ENCODE measurements at regions not wholly inside any gene's neighbourhood (a gene's known extent, or its start where the extent isn't known, plus 50 kb on each side); places are given as distances from the start of the nearest gene placed in this dataset.
A peak's percentile ranks its signal among the peaks of the same experiment; 100 is the strongest.

GRCh38 chr5:163885117-163885516, 379.7 kb downstream of the MAT2B start:
- TF ChIP-seq, protein P1, sequence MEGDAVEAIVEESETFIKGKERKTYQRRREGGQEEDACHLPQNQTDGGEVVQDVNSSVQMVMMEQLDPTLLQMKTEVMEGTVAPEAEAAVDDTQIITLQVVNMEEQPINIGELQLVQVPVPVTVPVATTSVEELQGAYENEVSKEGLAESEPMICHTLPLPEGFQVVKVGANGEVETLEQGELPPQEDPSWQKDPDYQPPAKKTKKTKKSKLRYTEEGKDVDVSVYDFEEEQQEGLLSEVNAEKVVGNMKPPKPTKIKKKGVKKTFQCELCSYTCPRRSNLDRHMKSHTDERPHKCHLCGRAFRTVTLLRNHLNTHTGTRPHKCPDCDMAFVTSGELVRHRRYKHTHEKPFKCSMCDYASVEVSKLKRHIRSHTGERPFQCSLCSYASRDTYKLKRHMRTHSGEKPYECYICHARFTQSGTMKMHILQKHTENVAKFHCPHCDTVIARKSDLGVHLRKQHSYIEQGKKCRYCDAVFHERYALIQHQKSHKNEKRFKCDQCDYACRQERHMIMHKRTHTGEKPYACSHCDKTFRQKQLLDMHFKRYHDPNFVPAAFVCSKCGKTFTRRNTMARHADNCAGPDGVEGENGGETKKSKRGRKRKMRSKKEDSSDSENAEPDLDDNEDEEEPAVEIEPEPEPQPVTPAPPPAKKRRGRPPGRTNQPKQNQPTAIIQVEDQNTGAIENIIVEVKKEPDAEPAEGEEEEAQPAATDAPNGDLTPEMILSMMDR (IDR thresholded peaks at IDR 0.05; ENCODE audit: low read depth, low read length, missing control alignments) = no peak
- DNase-seq (ENCODE audit: extremely low read depth, low read depth) = no peak

GRCh38 chr5:163887854-163888253, 382.4 kb downstream of the MAT2B start:
- DNase-seq (ENCODE audit: extremely low read depth, low read depth) = no peak
- no peak overlapping the region for H3K4me3 ChIP-seq (replicated peaks; ENCODE audit: low read depth, low read length)

More at GRCh38 chr5:163885117-163885516, 379.7 kb downstream of the MAT2B start:
- H3K4me3 ChIP-seq (replicated peaks; ENCODE audit: low read depth, low read length) = no peak overlapping the region

DNA sequence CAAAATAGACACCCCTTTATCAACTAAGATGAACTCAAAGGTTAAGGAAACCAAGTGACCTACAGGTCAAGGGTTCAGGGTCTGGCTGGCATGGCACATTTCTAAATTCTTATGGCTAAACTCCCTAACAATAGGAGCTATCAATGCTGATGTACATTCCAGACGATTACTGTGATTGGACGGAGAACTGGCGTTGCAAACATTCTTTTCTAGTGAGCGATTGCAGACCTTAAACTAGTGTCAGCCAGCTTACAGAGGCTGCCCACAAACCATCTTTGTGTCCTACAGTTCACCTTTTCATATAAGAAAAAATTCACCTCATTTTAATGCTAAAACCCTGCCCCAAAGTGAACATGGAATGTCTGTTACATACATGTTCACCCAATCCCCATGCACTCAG, 382.9 kb downstream of the MAT2B start:
- TF ChIP-seq, protein P1 (IDR thresholded peaks at IDR 0.05; ENCODE audit: low read depth, low read length, missing control alignments) = no peak
- DNase-seq (ENCODE audit: extremely low read depth, low read depth) = no peak
- no peak overlapping the region for H3K4me3 ChIP-seq (replicated peaks; ENCODE audit: low read depth, low read length)

More at GRCh38 chr5:163887854-163888253, 382.4 kb downstream of the MAT2B start:
- TF ChIP-seq, protein P1 (IDR thresholded peaks at IDR 0.05; ENCODE audit: low read depth, low read length, missing control alignments) = no peak

GRCh38 chr5:163889369-163889768, 383.9 kb downstream of the MAT2B start:
- DNase-seq (ENCODE audit: extremely low read depth, low read depth) = peak; percentile 3
- H3K4me3 ChIP-seq (replicated peaks; ENCODE audit: low read depth, low read length) = no peak overlapping the region
- TF ChIP-seq, protein P1 (IDR thresholded peaks at IDR 0.05; ENCODE audit: low read depth, low read length, missing control alignments) = no peak

DNA sequence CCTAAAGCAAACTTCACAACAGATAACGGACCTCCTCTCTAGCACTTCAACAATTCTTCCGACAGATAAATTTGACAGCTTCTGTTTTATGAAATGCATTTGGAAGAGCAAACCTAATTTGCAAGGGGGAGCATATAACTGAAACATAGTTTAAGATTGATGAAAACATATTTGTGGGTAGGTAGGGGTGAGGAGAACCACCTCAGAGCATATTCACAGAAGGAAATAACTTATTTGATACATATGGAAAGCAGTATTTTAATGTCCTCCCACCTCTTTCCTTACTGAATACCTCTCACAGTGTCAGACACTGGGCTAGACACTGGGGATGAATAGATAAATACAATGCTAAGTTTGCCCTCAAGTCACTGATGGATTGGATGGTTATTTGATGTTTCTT, 384.8 kb downstream of the MAT2B start:
- DNase-seq (ENCODE audit: extremely low read depth, low read depth) = no peak
- no peak overlapping the region for H3K4me3 ChIP-seq (replicated peaks; ENCODE audit: low read depth, low read length)
- TF ChIP-seq, protein P1 (IDR thresholded peaks at IDR 0.05; ENCODE audit: low read depth, low read length, missing control alignments) = no peak

DNA sequence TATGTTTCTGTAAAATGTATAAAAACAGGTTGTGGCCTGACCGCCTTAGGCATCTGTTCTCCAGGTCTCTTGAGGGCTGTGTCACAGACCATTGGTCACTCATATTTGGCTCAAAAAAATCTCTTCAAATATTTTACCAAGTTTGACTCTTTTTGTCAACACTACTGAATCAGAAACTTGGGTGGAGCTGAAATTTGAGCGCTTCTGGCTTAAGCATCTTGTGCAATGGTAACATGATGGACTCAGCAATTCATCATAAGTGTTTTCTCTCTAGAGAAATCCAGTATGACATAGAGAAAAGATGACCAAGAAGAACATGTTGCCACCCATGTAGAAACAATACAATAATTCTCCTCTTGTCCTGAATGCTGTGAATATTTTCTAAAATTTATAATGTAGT, 387.9 kb downstream of the MAT2B start:
- DNase-seq (ENCODE audit: extremely low read depth, low read depth) = no peak
- TF ChIP-seq, protein P1 (IDR thresholded peaks at IDR 0.05; ENCODE audit: low read depth, low read length, missing control alignments) = no peak
- no peak overlapping the region for H3K4me3 ChIP-seq (replicated peaks; ENCODE audit: low read depth, low read length)

DNA sequence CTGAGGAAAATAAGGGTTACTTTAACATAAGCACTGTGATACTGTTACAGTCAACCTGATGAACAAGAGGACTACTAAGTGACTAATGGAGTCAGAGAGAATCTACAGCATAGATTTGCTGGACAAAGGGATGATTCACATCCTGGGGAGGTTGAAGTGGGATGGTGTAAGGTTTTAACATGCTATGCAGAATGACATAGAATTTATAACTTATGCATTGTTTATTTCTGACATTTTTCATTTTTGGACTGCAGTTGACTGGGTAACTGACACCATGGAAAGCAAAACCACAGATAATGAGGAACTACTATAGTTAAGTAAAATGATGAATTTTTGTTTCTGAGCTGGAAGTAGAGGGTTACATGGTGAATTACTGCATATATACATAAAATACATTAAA, 389.2 kb downstream of the MAT2B start:
- DNase-seq (ENCODE audit: extremely low read depth, low read depth) = no peak
- H3K4me3 ChIP-seq (replicated peaks; ENCODE audit: low read depth, low read length) = no peak overlapping the region
- TF ChIP-seq, protein P1 (IDR thresholded peaks at IDR 0.05; ENCODE audit: low read depth, low read length, missing control alignments) = no peak
